ENCODE measurements at regions not wholly inside any gene's neighbourhood (a gene's known extent, or its start where the extent isn't known, plus 50 kb on each side); places are given as distances from the start of the nearest gene placed in this dataset.

- Histone ChIP-seq H3K79me2 (ENCODE audit: low read length) (no peaks in the 10 kb centered on the region), H4K20me1 (ENCODE audit: insufficient read depth, low read length) (no peaks in the 10 kb centered on the region), H3K27me3 (ENCODE audit: low read depth, low read length) (peaks cover 1% of the 10 kb centered on the region; the same call in 1 of the 2 replicates), H3K27ac (ENCODE audit: low read length) (no peak overlapping the region), H3K9ac (ENCODE audit: low read length) (no peak overlapping the region), H2AFZ (ENCODE audit: low read depth, low read length) (no peak overlapping the region), H3K4me2 (ENCODE audit: low read length) (peak overlapping the region; percentile 48), H3K36me3 (replicated peaks; ENCODE audit: low read depth, low read length) (no peaks in the 10 kb centered on the region), H3K4me1 (ENCODE audit: low read length) (peaks cover 12% of the 10 kb centered on the region), H3K4me3 (ENCODE audit: low read length) (no peak overlapping the region), H3K9me3 (ENCODE audit: insufficient read depth, low read length) (no peaks in the 10 kb centered on the region)
- TF ChIP-seq CTCF (IDR thresholded peaks at IDR 0.05; ENCODE audit: low read depth, low read length) = no peak
- TF ChIP-seq EZH2phosphoT487 (IDR thresholded peaks at IDR 0.05; ENCODE audit: low read depth) = no peak
Measured at GRCh38 chr2:43001055-43001378, 208.6 kb upstream of the HAAO start.

- Histone ChIP-seq H3K4me3 (ENCODE audit: low read length) (no peak overlapping the region), H3K36me3 (replicated peaks; ENCODE audit: low read depth, low read length) (no peaks in the 10 kb centered on the region), H4K20me1 (ENCODE audit: insufficient read depth, low read length) (no peaks in the 10 kb centered on the region), H3K9ac (ENCODE audit: low read length) (no peak overlapping the region), H3K79me2 (ENCODE audit: low read length) (no peaks in the 10 kb centered on the region), H3K27me3 (ENCODE audit: low read depth, low read length) (peaks cover 6% of the 10 kb centered on the region; the same call in 1 of the 2 replicates), H3K27ac (ENCODE audit: low read length) (no peak overlapping the region), H3K4me2 (ENCODE audit: low read length) (peak overlapping the region; percentile 48), H2AFZ (ENCODE audit: low read depth, low read length) (no peak overlapping the region), H3K9me3 (ENCODE audit: insufficient read depth, low read length) (no peaks in the 10 kb centered on the region), H3K4me1 (ENCODE audit: low read length) (peaks cover 12% of the 10 kb centered on the region)
- TF ChIP-seq CTCF (IDR thresholded peaks at IDR 0.05; ENCODE audit: low read depth, low read length) = no peak
- TF ChIP-seq EZH2phosphoT487 (IDR thresholded peaks at IDR 0.05; ENCODE audit: low read depth) = no peak
Measured at GRCh38 chr2:43000242-43001054, 208.1 kb upstream of the HAAO start.

GRCh38 chr2:42999856-43000241 is 207.5 kb upstream of the HAAO start:
- no peak overlapping the region for H2AFZ ChIP-seq (ENCODE audit: low read depth, low read length)
- H3K4me3 ChIP-seq (ENCODE audit: low read length) = no peak overlapping the region
- H3K4me2 ChIP-seq (ENCODE audit: low read length) = no peak overlapping the region
- no peak overlapping the region for H3K9ac ChIP-seq (ENCODE audit: low read length)
- H3K27ac ChIP-seq (ENCODE audit: low read length) = no peak overlapping the region
- TF ChIP-seq CTCF (IDR thresholded peaks at IDR 0.05; ENCODE audit: low read depth, low read length) (no peak), EZH2phosphoT487 (IDR thresholded peaks at IDR 0.05; ENCODE audit: low read depth) (no peak)
- no peaks in the 10 kb centered on the region for H3K79me2 ChIP-seq (ENCODE audit: low read length)
- H3K27me3 ChIP-seq (ENCODE audit: low read depth, low read length) = peaks cover 6% of the 10 kb centered on the region; the same call in 1 of the 2 replicates
- H4K20me1 ChIP-seq (ENCODE audit: insufficient read depth, low read length) = no peaks in the 10 kb centered on the region
- H3K4me1 ChIP-seq (ENCODE audit: low read length) = peaks cover 12% of the 10 kb centered on the region
- H3K36me3 ChIP-seq (replicated peaks; ENCODE audit: low read depth, low read length) = no peaks in the 10 kb centered on the region
- no peaks in the 10 kb centered on the region for H3K9me3 ChIP-seq (ENCODE audit: insufficient read depth, low read length)

GRCh38 chr2:42999391-42999841 is 207.0 kb upstream of the HAAO start:
- H3K36me3 ChIP-seq (replicated peaks; ENCODE audit: low read depth, low read length) = no peaks in the 10 kb centered on the region
- H3K4me1 ChIP-seq (ENCODE audit: low read length) = peaks cover 12% of the 10 kb centered on the region
- H3K4me3 ChIP-seq (ENCODE audit: low read length) = no peak overlapping the region
- no peaks in the 10 kb centered on the region for H3K79me2 ChIP-seq (ENCODE audit: low read length)
- no peak overlapping the region for H3K4me2 ChIP-seq (ENCODE audit: low read length)
- H4K20me1 ChIP-seq (ENCODE audit: insufficient read depth, low read length) = no peaks in the 10 kb centered on the region
- H3K27me3 ChIP-seq (ENCODE audit: low read depth, low read length) = peaks cover 6% of the 10 kb centered on the region; the same call in 1 of the 2 replicates
- no peak overlapping the region for H3K9ac ChIP-seq (ENCODE audit: low read length)
- H2AFZ ChIP-seq (ENCODE audit: low read depth, low read length) = no peak overlapping the region
- H3K27ac ChIP-seq (ENCODE audit: low read length) = no peak overlapping the region
- H3K9me3 ChIP-seq (ENCODE audit: insufficient read depth, low read length) = no peaks in the 10 kb centered on the region
- no peak for TF ChIP-seq EZH2phosphoT487 (IDR thresholded peaks at IDR 0.05; ENCODE audit: low read depth)
- no peak for TF ChIP-seq CTCF (IDR thresholded peaks at IDR 0.05; ENCODE audit: low read depth, low read length)
